HUES48 (cell line): ENCODE measurements at regions not wholly inside any gene's neighbourhood (a gene's known extent, or its start where the extent isn't known, plus 50 kb on each side); places are given as distances from the start of the nearest gene placed in this dataset.
"Not testable (repeated sequence)": the region's sequence is repeated elsewhere in the genome, so short reads cannot be mapped to it uniquely, and the experiment has no call there.

Source experiments
- H3K27ac ChIP-seq: one replicate; pipeline ENCODE4 v1.7.0; 2013; ENCODE audit warnings: low read depth, low read length, inconsistent platforms
- H3K27me3 ChIP-seq: 2 replicates; pipeline ENCODE4 v1.6.1; 2013; ENCODE audit warnings: mild to moderate bottlenecking, low read length; ENCODE audit not compliant: control insufficient read depth, insufficient read depth
- H3K36me3 ChIP-seq: 2 replicates; pipeline ENCODE4 v1.6.1; 2013; ENCODE audit warnings: low read length; ENCODE audit not compliant: control insufficient read depth, insufficient read depth
- H3K4me1 ChIP-seq: 2 replicates; pipeline ENCODE4 v1.6.1; 2013; ENCODE audit warnings: mild to moderate bottlenecking, low read length; ENCODE audit not compliant: control insufficient read depth, insufficient read depth
- H3K4me3 ChIP-seq: 2 replicates; pipeline ENCODE4 v1.5.1; 2013; ENCODE audit warnings: mild to moderate bottlenecking, low read depth, low read length
- H3K9ac ChIP-seq: 2 replicates; pipeline ENCODE4 v1.6.1; 2013; ENCODE audit warnings: mild to moderate bottlenecking, low read depth, low read length, moderate library complexity
- H3K9me3 ChIP-seq: 2 replicates; pipeline ENCODE4 v1.6.1; 2013; ENCODE audit warnings: low read length; ENCODE audit not compliant: control insufficient read depth, insufficient read depth

GRCh38 chr11:134656086-134656840 lies 244.2 kb upstream of the B3GAT1 start:
- H3K4me3 ChIP-seq, H3K27ac ChIP-seq, H3K27me3 ChIP-seq, H3K9ac ChIP-seq, H3K4me1 ChIP-seq, H3K36me3 ChIP-seq, H3K9me3 ChIP-seq: not testable (repeated sequence)

- Histone ChIP-seq H3K36me3 (no peaks in the 10 kb centered on the region), H3K4me1 (0 out of 2 replicates have a peak, but pooled peaks cover 2% of the 10 kb centered on the region), H3K27me3 (no peaks in the 10 kb centered on the region), H3K4me3 (no peak overlapping the region), H3K9ac (no peak overlapping the region), H3K27ac (no peak overlapping the region), H3K9me3 (no peaks in the 10 kb centered on the region)
Observed at GRCh38 chr11:134655189-134655989, 243.3 kb upstream of the B3GAT1 start.

GRCh38 chr11:134654161-134654915 lies 242.3 kb upstream of the B3GAT1 start:
- no peak overlapping the region for H3K27ac ChIP-seq
- H3K4me3 ChIP-seq = no peak overlapping the region
- H3K36me3 ChIP-seq = no peaks in the 10 kb centered on the region
- H3K4me1 ChIP-seq = 0 out of 2 replicates have a peak, but pooled peaks cover 2% of the 10 kb centered on the region
- H3K9ac ChIP-seq = no peak overlapping the region
- H3K27me3 ChIP-seq = no peaks in the 10 kb centered on the region
- no peaks in the 10 kb centered on the region for H3K9me3 ChIP-seq

- Histone ChIP-seq H3K27me3 (no peaks in the 10 kb centered on the region), H3K36me3 (no peaks in the 10 kb centered on the region), H3K9me3 (no peaks in the 10 kb centered on the region), H3K4me3 (no peak overlapping the region), H3K27ac (no peak overlapping the region), H3K4me1 (0 out of 2 replicates have a peak, but pooled peaks cover 2% of the 10 kb centered on the region), H3K9ac (no peak overlapping the region)
Observed at GRCh38 chr11:134652586-134653255, 240.7 kb upstream of the B3GAT1 start.

GRCh38 chr11:134647066-134647743 lies 235.2 kb upstream of the B3GAT1 start:
- Histone ChIP-seq H3K4me1 (peaks cover 19% of the 10 kb centered on the region), H3K27me3 (0 out of 2 replicates have a peak, but pooled peaks cover 2% of the 10 kb centered on the region), H3K27ac (no peak overlapping the region), H3K9me3 (no peaks in the 10 kb centered on the region), H3K36me3 (no peaks in the 10 kb centered on the region), H3K4me3 (no peak overlapping the region), H3K9ac (no peak overlapping the region)

DNA sequence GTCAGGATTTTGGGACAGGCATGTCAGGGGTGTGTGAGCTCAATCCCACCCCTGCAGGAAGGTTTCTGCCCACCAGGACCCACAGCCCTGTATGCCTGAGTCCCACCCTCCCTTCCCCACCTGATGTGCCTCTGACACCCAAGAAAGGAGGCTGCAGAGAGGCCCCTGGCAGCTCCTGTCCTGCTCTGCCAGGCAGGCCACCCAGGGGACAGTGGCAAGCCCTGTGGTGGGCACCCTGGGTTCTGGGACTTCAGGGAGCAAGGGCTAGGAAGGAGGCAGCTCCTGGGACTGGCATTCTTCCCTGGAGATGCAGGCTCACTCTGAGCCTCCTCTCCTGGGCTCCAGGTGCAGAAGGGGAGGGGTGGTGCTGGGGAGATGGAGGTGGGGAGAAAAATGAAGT lies 234.5 kb upstream of the B3GAT1 start:
- H3K4me3 ChIP-seq = no peak overlapping the region
- H3K27ac ChIP-seq = no peak overlapping the region
- H3K4me1 ChIP-seq = peaks cover 19% of the 10 kb centered on the region
- no peak overlapping the region for H3K9ac ChIP-seq
- no peaks in the 10 kb centered on the region for H3K36me3 ChIP-seq
- H3K27me3 ChIP-seq = 0 out of 2 replicates have a peak, but pooled peaks cover 2% of the 10 kb centered on the region
- no peaks in the 10 kb centered on the region for H3K9me3 ChIP-seq

GRCh38 chr11:134645576-134645975 lies 233.5 kb upstream of the B3GAT1 start:
- Histone ChIP-seq H3K9ac (no peak overlapping the region), H3K4me1 (peaks cover 23% of the 10 kb centered on the region), H3K9me3 (no peaks in the 10 kb centered on the region), H3K27me3 (0 out of 2 replicates have a peak, but pooled peaks cover 2% of the 10 kb centered on the region), H3K36me3 (no peaks in the 10 kb centered on the region), H3K4me3 (no peak overlapping the region), H3K27ac (no peak overlapping the region)

DNA sequence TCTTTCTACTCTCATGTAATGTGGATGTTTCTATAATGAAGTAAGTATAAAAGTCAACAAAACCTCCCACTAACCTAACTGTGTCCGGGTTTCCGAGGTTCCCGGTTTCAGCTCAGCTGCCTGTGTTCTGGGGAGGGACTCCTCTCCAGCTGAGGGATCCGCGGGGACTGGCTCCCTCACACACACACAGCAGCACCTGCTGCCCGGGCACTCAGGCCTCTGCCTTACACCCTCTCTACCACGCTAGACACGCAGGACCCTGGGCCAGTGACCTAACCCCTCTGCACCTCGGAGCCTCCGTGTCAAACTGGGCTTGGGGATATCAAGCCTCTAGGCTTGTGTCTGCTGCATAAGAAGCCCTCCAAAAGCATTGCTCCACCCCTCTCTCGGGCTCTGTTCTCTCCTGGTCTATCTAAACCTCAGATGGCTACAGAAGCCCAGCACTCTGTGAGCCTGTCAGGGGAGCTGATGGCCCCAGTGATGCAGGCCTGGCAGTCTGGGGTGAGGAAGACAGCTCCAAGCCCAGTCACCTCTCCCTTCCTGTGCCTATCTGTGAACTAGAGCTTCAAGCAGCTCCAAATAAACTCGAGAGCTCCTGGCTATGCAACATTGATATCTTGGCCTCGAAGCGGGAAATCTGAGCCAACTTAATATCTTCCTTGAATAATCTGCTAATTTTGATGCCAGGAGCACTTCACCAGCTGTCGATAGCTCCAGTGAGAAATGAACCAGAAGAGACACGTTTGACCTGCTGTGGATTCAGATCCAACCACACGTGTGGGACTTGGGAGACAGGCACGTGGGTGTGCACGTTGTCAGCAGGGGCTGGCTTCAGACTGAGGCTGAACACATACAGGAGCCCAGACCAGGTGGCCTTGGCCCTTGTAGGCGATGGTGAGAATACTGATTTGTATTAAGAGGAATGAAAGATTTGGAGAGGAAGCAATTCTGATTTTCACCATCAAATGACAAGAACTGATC lies 232.7 kb upstream of the B3GAT1 start:
- Histone ChIP-seq H3K4me1 (peaks cover 23% of the 10 kb centered on the region), H3K9me3 (no peaks in the 10 kb centered on the region), H3K4me3 (no peak overlapping the region), H3K27ac (no peak overlapping the region), H3K27me3 (0 out of 2 replicates have a peak, but pooled peaks cover 2% of the 10 kb centered on the region), H3K36me3 (no peaks in the 10 kb centered on the region), H3K9ac (no peak overlapping the region)

GRCh38 chr11:134643115-134644012 lies 231.3 kb upstream of the B3GAT1 start:
- peaks cover 23% of the 10 kb centered on the region for H3K4me1 ChIP-seq
- H3K4me3 ChIP-seq = no peak overlapping the region
- H3K9me3 ChIP-seq = no peaks in the 10 kb centered on the region
- H3K27ac ChIP-seq = no peak overlapping the region
- H3K36me3 ChIP-seq = no peaks in the 10 kb centered on the region
- no peak overlapping the region for H3K9ac ChIP-seq
- H3K27me3 ChIP-seq = 0 out of 2 replicates have a peak, but pooled peaks cover 2% of the 10 kb centered on the region
